ENCODE measurements at regions not wholly inside any gene's neighbourhood (a gene's known extent, or its start where the extent isn't known, plus 50 kb on each side); places are given as distances from the start of the nearest gene placed in this dataset.
"Not testable (repeated sequence)": the region's sequence is repeated elsewhere in the genome, so short reads cannot be mapped to it uniquely, and the experiment has no call there.

DNA sequence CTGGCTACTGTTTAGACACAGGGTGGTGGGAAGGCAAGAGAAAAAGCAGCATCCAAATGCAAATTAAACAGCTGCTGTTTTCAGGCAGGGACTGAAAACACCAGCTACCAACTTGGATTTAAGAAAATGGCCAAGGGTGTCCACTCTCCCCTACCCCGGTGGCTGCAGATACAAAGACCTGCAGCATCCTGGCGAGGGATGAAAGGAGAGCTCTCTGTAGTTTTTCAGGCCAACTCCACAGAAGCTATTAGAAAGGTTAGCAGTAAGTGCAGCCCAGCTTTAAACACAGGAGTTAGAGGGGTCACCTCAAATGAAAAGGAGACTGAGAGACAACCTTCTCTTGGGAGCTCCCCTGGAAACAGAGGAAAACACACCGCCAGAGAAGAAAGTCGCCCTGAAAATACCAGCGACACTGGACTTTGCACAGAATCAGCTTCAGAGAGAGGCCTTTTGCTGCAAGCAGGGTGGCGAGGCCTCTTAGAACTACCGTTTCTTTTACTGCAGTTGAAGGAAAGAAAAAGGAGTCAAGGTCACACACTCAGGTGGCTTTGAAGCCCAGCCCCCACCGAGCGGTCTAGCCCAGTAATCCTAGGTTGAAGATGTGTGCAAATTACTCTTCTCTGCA, 74.4 kb upstream of the TIAM1 start:
- intact Hi-C loops (cut with micrococcal nuclease) = no loop called here

DNA sequence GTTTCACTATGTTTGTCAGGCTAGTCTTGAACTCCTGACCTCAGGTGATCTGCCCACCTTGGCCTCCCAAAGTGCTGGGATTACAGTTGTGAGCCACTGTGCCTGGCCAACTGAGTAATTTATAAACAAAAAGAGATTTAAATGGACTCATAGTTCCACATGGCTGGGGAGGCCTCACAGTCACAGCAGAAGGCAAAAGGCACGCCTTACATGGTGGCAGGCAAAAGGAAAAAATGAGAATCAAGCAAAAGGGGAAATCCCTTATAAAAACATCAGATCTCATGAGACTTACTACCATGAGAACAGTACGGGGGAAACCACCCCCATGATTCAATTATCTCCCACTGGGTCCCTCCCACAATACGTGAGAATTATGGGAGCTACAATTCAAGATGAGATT, 73.2 kb upstream of the TIAM1 start:
- intact Hi-C loops (cut with micrococcal nuclease) = not testable (repeated sequence)

DNA sequence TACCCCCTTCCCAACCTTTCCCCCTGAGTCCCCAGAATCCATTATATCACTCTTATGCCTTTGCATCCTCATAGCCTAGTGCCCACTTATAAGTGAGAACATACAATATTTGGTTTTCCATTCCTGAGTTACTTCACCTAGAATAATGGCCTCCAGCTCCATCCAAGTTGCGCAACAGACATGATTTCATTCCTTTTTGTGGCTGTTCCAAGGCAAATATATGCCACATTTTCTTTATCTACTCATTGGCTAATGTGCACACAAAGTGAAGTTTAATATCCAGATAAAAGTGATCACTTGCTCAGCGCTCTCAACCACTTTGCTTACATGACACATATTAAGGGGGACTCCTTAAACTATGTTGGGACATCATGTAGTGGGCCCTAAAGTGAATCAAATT, 72.4 kb upstream of the TIAM1 start:
- intact Hi-C loops (cut with micrococcal nuclease) = no loop called here

DNA sequence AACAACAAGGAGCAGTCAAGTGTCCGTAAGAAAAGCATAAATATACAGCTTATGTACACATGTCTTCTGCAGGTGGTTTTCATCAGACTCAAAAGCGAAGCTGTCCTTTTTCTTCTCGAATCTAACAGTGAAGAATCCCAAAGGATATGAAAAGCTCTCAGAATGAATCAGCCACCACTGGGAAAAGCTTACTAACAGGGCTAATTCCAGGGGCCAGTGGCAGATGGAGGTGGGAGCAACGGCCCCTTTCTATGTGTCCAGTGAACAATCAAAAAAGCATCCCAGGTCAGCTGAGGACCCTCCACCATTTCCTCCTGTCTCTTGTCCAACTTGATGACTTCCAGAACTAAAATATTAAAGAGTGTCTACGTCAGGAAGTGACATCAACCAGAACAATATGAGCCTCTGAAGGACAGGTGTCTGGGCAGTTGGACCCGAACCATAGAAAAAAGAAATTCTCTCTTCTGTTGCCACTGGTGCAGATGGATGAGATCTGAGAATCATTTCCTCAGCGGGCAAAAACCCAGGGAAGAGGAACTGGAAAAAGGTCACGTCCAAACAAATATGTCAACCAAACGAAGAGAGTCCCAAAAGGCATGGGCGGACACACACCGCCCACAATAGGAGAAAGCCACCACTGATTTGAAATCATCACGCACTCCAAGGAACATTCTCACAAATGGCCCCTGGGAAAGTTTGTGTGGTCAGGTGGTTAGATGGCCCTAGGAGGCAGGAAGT, 70.4 kb upstream of the TIAM1 start:
- intact Hi-C loops (cut with micrococcal nuclease) = no loop called here

DNA sequence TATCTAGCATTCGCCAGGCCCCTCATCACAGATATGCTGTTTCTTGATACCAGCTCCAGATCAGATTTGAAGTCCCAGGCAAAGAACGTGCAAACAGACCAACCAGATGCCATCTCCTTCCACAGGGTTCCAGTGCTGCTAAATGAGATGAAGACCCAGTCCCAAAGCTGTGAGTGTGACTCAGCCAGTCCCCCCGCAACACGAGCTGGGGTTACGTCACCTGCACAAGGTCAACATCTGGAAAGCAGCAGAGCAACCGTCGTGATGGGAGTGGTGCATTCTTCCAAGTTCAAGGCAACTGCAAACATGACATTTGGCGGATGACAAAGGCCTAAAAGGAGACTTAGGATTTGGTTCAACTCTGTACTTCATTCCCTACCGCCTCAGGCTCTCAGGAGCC, 69.6 kb upstream of the TIAM1 start:
- intact Hi-C loops (cut with micrococcal nuclease) = no loop called here

DNA sequence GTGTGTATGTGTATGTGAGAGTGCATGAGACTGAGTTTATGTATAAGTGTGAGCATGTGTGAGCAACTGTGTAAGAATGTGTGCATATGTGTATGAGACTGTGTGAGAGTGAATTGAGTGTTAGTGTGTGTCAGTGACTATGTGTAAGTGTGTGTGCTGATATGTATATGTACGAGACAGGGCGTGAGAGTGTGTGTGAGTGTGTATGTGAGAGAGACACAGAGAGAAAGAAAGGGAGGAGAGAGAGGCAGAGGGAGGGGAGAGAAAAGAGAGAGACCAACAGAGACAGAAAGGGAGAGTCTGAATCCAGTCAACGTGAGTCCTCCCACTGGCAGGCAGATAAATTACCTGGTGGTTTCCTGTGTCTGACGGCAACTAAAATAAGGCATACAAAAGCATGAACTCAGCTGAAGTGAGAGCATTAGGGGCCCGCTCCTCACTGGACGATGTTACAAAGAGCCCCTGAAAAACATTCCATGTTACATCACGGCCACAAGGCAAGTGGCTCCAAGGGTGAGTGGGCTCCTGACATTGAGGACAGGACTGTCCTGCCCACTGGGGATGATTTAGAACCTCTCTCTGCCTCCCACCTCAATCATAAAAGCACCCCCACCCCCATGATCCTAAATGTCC, 66.6 kb upstream of the TIAM1 start:
- intact Hi-C loops (cut with micrococcal nuclease) = loop anchor here (2.0 kb wide), 3 partner anchors 14 to 98 kb away; no protein-coding TSS in a partner anchor

DNA sequence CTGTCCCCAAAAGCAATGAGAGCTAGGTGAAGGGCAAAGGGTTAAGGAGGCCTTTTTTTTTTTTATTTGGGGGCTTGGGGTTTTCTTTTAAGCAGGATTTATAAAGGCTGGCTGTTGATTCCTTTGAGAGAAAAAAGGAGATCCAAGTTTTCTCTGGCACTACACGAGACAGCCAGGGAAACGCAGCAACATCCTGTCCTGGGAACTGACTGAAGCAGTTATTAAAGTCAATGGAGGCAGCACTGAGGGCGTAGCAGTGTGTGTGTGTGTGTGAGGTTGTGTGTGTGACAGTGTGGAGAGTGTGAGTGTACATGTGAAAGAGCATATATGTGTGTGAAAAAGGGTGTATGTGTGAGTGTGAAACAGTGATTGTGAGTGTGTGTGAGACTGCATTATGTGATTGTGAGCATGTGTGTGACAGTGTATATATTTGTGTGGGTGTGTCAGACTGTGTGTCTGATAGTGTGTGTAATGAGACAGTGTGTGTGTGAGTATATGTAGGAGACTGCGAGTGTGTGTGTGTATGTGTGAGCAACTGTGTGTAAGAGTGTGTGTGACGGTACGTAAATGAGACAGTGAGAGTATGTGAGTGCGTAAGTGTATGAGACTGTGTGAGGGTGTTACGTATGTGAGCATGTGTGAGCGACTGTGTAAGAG, 65.9 kb upstream of the TIAM1 start:
- intact Hi-C loops (cut with micrococcal nuclease) = loop anchor here (2.0 kb wide), 3 partner anchors 13 to 99 kb away; no protein-coding TSS in a partner anchor

DNA sequence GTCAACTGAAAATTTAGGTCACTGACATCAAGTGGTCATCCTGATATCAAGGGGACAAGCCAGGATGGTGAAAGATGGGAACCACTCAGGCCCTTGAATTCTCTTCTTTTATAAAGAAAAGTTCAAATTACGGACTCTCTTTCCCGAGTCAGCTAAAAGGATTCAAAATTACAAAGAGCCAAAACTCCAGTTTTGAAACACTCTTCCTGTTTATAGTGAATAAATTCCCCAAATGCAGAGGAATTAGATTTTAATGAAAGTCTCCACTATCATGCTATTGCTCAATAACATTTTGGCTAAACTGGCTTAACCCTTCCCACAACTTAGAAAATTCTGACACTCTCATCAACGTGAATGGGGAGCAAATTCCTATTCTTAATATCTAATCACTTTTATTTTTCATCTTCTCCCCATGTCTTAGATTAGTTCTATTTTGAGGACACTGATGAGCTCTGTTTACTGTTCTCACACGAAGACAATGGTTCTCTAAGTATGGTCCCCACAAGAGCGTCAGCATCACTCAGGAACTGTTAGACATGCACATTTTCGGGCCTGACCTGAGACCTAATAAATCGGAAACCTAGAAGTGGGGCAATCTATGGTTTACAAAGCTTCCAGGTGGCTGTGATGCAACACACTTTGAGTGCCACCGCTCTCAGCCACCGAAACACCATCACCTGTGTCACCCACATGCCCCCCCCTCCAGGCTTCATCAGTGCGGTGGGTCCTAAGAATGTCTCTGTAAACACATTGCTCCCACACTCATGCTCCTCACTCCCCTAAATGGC, 64.4 kb upstream of the TIAM1 start:
- intact Hi-C loops (cut with micrococcal nuclease) = no loop called here

DNA sequence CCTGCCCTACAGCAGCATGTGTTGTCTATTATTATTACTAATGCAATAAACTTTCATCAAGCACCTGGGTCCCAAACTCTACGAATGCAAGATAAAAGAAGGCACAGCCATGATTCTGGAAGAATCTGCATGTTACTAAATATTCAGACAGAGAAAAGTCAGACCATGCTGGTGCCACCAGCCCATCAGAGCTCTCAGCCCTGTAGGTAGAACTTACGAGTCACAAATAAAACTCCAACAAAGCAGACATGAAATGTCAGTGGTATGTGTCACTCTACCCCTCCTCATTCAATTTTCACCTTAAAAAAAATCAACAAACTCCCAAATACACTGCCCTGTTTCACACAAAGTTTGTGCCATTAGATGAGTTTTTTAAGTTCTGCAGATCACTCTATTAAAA, 62.4 kb upstream of the TIAM1 start:
- intact Hi-C loops (cut with micrococcal nuclease) = no loop called here

DNA sequence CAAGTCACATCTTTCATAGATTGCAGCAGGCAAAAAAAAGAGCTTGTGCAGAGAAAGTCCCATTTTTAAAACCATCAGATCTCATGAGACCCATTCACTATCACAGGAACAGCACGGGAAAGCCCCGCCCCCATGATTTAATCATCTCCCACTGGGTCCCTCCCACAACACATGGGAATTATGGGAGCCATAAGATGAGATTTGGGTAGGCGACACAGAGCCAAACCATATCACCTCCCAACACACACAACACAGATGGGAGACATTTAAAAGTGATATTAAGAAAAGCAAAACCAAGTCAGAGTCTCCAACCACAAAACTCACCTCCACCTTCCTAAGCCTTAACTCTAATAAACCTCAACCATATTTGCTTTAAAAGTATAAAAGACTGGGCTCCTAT, 61.5 kb upstream of the TIAM1 start:
- intact Hi-C loops (cut with micrococcal nuclease) = no loop called here

DNA sequence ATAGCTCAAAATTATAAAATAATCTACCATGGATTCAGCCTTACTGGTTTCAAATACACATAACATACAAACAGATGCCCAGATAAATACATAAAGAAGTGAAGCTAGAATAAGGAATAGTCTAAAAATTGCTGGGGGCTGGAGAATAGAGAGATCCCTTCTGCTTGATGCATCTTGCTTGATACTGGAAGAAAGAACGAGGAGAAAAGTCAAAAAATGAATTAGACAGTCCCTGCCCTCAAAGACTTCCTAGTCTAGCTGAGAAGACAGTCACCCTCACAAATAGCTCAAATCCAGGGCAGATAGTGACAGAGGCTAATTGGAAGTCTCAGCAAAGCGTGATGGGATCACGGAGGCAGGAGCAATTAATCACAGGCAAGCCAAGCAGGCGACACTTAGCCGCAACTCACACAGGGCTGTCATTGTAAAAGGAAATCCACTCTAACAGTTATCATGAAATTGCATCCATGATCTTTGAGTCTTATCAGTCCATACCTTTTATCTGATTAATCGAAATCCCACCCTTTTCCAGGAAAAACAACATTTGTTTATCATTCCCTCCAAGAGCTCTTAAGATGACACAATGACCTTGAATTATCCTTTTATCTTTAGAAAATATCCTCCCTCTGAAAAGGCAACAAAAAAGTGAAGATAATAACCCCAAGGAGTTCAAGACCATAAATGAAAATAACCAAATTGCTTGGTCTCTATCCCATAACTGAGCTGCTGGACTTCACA, 59.7 kb upstream of the TIAM1 start:
- intact Hi-C loops (cut with micrococcal nuclease) = no loop called here

DNA sequence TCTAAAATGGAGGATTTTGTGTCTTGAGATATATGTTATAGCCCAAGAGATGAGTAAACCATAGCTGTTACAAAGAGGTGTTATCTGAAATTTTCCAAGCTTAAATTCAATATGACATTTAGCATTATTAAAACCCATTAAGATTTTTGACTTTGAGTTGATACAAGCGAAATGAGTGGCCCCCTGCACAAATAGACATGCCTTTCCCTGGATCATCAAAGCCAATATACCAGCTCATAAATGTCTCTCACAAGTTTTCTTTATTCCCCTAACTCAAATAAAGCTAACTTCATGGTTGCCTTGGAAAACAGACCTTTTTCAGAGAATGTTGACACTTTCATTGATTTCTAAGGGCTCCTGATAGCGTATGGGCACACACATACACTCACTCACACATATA, 55.5 kb upstream of the TIAM1 start:
- intact Hi-C loops (cut with micrococcal nuclease) = loop anchor here (5.0 kb wide), 1 partner anchor 48 kb away; no protein-coding TSS in a partner anchor

DNA sequence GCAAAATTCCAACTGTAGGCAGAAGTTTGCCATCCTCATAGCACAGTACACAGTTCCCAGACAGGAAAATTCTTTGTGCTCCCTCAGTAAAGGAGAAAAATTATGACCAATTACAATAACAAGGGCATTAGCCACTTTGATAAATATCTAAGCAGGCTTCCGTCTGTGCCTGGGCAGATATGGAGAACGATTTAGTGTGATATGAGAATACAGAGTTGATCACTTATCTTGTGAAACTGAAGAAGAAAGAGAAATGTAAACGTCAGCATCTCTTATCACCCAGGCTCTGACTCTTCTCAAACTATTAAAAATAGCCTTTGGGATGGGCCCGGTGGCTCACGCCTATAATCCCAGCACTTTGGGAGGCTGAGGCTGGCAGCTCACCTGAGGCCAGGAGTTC, 54.5 kb upstream of the TIAM1 start:
- intact Hi-C loops (cut with micrococcal nuclease) = loop anchor here (1.0 to 5.0 kb wide), 2 partner anchors 44 to 49 kb away; no protein-coding TSS in a partner anchor

DNA sequence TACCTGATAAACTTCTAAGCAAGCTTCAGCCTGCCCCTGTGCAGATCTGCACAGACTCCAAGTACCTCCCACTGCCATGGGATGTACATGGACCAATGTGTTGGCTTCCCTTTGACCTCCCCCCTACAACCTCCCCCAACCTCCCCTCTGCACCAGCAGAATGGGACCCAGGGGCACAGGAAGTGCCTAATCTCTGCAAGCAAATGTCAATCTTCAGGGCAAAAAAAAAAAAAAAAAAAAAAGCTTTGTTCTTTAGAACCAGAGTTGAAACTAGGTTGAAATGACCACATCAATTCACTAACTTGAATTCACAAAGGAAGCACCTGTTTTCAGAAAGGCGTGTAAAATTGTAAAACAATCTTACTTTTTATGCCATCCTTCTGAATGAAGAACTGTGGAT, 53.9 kb upstream of the TIAM1 start:
- intact Hi-C loops (cut with micrococcal nuclease) = loop anchor here (1.0 to 5.0 kb wide), 3 partner anchors 13 to 49 kb away; no protein-coding TSS in a partner anchor

DNA sequence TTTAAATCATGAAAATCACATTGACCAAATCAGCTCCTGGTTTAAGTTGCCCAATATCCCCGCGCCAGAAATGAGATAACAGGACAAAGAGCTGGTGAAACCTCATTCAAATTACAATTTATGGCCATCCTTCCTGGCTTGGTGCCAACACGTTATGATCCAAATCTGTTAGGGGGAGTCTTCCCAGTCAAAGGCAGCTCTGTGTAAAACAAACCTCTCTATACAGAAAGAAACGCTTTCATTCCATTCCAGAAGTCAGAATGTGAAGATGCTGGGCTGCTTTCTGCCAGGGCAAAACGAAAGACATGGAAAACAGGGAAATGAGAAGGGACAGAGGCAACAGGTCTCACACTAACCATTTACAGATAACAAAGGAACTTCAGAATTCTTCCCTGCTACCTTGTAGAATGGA, 53.5 kb upstream of the TIAM1 start:
- intact Hi-C loops (cut with micrococcal nuclease) = loop anchor here (2.0 to 5.0 kb wide), 2 partner anchors 13 to 50 kb away; no protein-coding TSS in a partner anchor

DNA sequence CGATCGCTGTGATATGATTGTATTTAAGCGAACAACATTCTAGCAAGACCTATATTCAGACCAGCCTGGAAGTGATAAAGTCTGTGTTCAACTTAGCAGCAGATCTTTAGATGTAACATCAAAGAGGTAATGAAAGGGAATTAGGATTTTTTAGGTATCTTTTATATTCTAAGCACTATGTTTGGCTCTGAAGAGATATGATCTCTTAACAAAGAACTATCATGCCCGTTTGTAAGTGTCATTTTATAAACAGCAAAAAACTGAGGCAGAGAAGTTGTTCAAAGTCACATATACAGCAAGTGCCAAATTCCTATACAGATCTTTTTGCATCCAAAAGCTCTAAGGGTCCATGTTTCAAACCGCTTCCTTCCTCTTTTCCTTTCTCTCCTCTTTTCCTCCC, 53.0 kb upstream of the TIAM1 start:
- intact Hi-C loops (cut with micrococcal nuclease) = loop anchor here (2.0 to 5.0 kb wide), 2 partner anchors 14 to 50 kb away; no protein-coding TSS in a partner anchor

DNA sequence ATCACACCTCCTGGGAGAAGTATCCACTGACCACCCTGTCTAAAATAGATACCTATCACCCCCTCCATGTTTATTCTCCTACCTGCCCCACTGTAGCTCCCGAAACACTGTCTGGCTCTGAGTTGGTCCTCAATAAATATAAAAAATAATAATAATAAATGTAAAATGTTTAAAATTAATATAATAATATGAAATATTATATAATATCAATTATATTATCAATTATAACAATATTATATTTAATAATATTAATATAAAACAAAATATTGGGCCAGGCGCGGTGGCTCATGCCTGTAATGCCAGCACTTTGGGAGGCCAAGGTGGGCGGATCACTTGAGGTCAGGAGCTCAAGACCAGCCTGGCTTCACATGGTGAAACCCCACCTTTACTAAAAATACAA, 52.3 kb upstream of the TIAM1 start:
- intact Hi-C loops (cut with micrococcal nuclease) = loop anchor here (2.0 to 5.0 kb wide), 2 partner anchors 14 to 51 kb away; no protein-coding TSS in a partner anchor

DNA sequence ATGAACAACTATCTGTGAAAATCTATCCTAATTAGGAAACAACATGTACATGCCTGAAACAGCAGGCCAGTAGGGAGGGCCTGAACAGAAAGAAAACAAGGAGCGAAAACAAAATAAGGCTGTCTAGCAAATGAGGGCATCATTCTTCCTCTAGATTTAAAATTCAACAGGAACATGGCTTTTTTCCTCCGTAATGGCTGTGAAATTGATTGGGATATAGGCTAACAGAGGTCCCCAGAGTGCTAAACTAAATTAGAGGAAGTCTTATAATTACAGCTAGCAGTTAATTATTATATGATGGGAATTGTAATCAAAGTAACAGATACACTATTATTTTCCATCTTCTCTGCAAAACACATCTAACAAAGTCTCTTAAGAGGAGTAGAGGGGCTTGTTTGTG, 51.7 kb upstream of the TIAM1 start:
- intact Hi-C loops (cut with micrococcal nuclease) = loop anchor here (2.0 to 5.0 kb wide), 2 partner anchors 15 to 52 kb away; no protein-coding TSS in a partner anchor

DNA sequence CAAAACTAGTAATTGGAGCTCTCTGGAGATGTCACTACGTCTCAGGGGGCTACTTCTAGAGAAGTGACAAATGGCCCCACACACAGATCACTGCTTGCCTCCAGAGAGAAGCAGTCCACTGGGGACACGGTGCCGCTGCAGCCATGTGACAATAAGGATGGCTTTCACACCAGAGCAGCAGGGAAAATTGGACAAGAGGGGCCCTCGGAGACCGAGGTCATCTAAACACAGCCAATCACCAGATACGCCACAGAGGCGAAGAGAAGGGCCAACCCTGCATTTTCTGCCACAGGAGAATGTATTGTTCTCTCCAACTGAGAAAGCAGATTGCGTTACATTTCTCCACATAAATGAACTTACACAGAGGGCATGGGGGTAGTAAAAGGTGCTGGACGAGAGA, 51.2 kb upstream of the TIAM1 start:
- intact Hi-C loops (cut with micrococcal nuclease) = loop anchor here (5.0 kb wide), 1 partner anchor 52 kb away; no protein-coding TSS in a partner anchor

DNA sequence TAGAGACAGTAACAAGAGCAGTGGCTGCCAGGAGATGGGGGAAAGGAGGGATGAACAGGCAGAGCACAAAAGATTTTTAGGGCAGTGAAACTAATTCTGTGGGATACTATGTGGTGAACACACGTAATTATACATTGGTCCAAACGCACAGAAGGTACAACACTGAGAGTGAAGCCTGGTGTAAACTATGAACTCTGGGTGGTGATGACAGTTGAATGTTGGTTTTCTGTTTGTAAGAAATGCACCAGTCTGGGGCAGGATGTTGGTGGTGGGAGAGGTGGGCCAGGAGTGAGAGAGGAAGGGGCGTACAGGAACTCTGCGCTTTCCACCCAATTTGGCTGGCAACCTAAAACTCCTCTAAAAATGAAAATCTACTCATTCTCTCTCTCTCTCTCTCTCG, 50.2 kb upstream of the TIAM1 start:
- intact Hi-C loops (cut with micrococcal nuclease) = loop anchor here (1.0 kb wide), 1 partner anchor 30 kb away; no protein-coding TSS in a partner anchor

All from T-helper 1 cell treated with Interleukin-12 subunit alpha and Interleukin-12 subunit beta and Interleukin-4 antibody, amounts not matched to agents 30 ng/mL and 1 ng/mL, for 36 hours (primary cell).